ENCODE measurements at regions not wholly inside any gene's neighbourhood (a gene's known extent, or its start where the extent isn't known, plus 50 kb on each side); places are given as distances from the start of the nearest gene placed in this dataset.

GRCh38 chr3:152089528-152089927 is 179.2 kb upstream of the MBNL1 start:
- Histone ChIP-seq H3K79me2 (ENCODE audit: insufficient read depth, low read length) (no peaks in the 10 kb centered on the region), H3K27ac (ENCODE audit: low read depth, low read length) (no peak overlapping the region), H3K4me2 (ENCODE audit: insufficient read depth, low read length) (no peak overlapping the region), H3K9me3 (ENCODE audit: low read depth, low read length) (no peaks in the 10 kb centered on the region), H3K27me3 (ENCODE audit: insufficient read depth, low read length) (no peaks in the 10 kb centered on the region), H4K20me1 (ENCODE audit: insufficient read depth, low read length) (no peaks in the 10 kb centered on the region), H3K4me3 (ENCODE audit: insufficient read depth, low read length) (no peak overlapping the region), H2AFZ (ENCODE audit: low read length) (no peak overlapping the region), H3K36me3 (ENCODE audit: insufficient read depth, low read length) (no peaks in the 10 kb centered on the region), H3K4me1 (ENCODE audit: insufficient read depth, low read length) (no peaks in the 10 kb centered on the region)
- no peak for TF ChIP-seq CTCF (IDR thresholded peaks at IDR 0.05; ENCODE audit: extremely low read depth, low read depth, low read length)
- no peak for DNase-seq (ENCODE audit: insufficient read length, low spot score, missing footprints)

GRCh38 chr3:152091725-152092124 is 177.0 kb upstream of the MBNL1 start:
- TF ChIP-seq CTCF (IDR thresholded peaks at IDR 0.05; ENCODE audit: extremely low read depth, low read depth, low read length): no peak
- no peak for DNase-seq (ENCODE audit: insufficient read length, low spot score, missing footprints)
- Histone ChIP-seq H3K4me1 (ENCODE audit: insufficient read depth, low read length) (no peaks in the 10 kb centered on the region), H2AFZ (ENCODE audit: low read length) (no peak overlapping the region), H3K4me2 (ENCODE audit: insufficient read depth, low read length) (no peak overlapping the region), H3K79me2 (ENCODE audit: insufficient read depth, low read length) (no peaks in the 10 kb centered on the region), H3K27ac (ENCODE audit: low read depth, low read length) (no peak overlapping the region), H3K27me3 (ENCODE audit: insufficient read depth, low read length) (no peaks in the 10 kb centered on the region), H3K9me3 (ENCODE audit: low read depth, low read length) (no peaks in the 10 kb centered on the region), H3K4me3 (ENCODE audit: insufficient read depth, low read length) (no peak overlapping the region), H3K36me3 (ENCODE audit: insufficient read depth, low read length) (no peaks in the 10 kb centered on the region), H4K20me1 (ENCODE audit: insufficient read depth, low read length) (no peaks in the 10 kb centered on the region)

GRCh38 chr3:152093901-152094300 is 174.8 kb upstream of the MBNL1 start:
- no peak for DNase-seq (ENCODE audit: insufficient read length, low spot score, missing footprints)
- H3K4me3 ChIP-seq (ENCODE audit: insufficient read depth, low read length): no peak overlapping the region
- no peak overlapping the region for H3K27ac ChIP-seq (ENCODE audit: low read depth, low read length)
- H3K9me3 ChIP-seq (ENCODE audit: low read depth, low read length): no peaks in the 10 kb centered on the region
- H3K36me3 ChIP-seq (ENCODE audit: insufficient read depth, low read length): no peaks in the 10 kb centered on the region
- H3K27me3 ChIP-seq (ENCODE audit: insufficient read depth, low read length): no peaks in the 10 kb centered on the region
- H3K4me1 ChIP-seq (ENCODE audit: insufficient read depth, low read length): no peaks in the 10 kb centered on the region
- H3K4me2 ChIP-seq (ENCODE audit: insufficient read depth, low read length): no peak overlapping the region
- no peaks in the 10 kb centered on the region for H4K20me1 ChIP-seq (ENCODE audit: insufficient read depth, low read length)
- no peak overlapping the region for H2AFZ ChIP-seq (ENCODE audit: low read length)
- TF ChIP-seq CTCF (IDR thresholded peaks at IDR 0.05; ENCODE audit: extremely low read depth, low read depth, low read length): no peak
- no peaks in the 10 kb centered on the region for H3K79me2 ChIP-seq (ENCODE audit: insufficient read depth, low read length)

GRCh38 chr3:152094406-152094805 is 174.3 kb upstream of the MBNL1 start:
- TF ChIP-seq CTCF (IDR thresholded peaks at IDR 0.05; ENCODE audit: extremely low read depth, low read depth, low read length): no peak
- no peaks in the 10 kb centered on the region for H3K9me3 ChIP-seq (ENCODE audit: low read depth, low read length)
- no peak for DNase-seq (ENCODE audit: insufficient read length, low spot score, missing footprints)
- no peak overlapping the region for H2AFZ ChIP-seq (ENCODE audit: low read length)
- no peak overlapping the region for H3K27ac ChIP-seq (ENCODE audit: low read depth, low read length)
- H3K4me1 ChIP-seq (ENCODE audit: insufficient read depth, low read length): no peaks in the 10 kb centered on the region
- no peaks in the 10 kb centered on the region for H3K36me3 ChIP-seq (ENCODE audit: insufficient read depth, low read length)
- no peak overlapping the region for H3K4me3 ChIP-seq (ENCODE audit: insufficient read depth, low read length)
- no peaks in the 10 kb centered on the region for H3K79me2 ChIP-seq (ENCODE audit: insufficient read depth, low read length)
- no peaks in the 10 kb centered on the region for H3K27me3 ChIP-seq (ENCODE audit: insufficient read depth, low read length)
- no peaks in the 10 kb centered on the region for H4K20me1 ChIP-seq (ENCODE audit: insufficient read depth, low read length)
- no peak overlapping the region for H3K4me2 ChIP-seq (ENCODE audit: insufficient read depth, low read length)
